Colon (tissue), 2 donors: ENCODE measurements at regions not wholly inside any gene's neighbourhood (a gene's known extent, or its start where the extent isn't known, plus 50 kb on each side); places are given as distances from the start of the nearest gene placed in this dataset.

ENCODE experiments used
- FAIRE-seq: peaks from 2 replicates; lab custom pipeline; 2012; peaks lifted over from hg19 to GRCh38; lab: Jason Lieb, UNC
- donor health status: control.
- donor health status: control.

- FAIRE-seq: no peak
These were observed 75.0 kb upstream of the RBBP8 start for GRCh38 chr18:22858121-22858520.

GRCh38 chr18:22860807-22861206 is 72.3 kb upstream of the RBBP8 start:
- no peak for FAIRE-seq

- no peak for FAIRE-seq
These were observed 67.6 kb upstream of the RBBP8 start for GRCh38 chr18:22865354-22866116.

- FAIRE-seq: no peak
These were observed 64.3 kb upstream of the RBBP8 start for GRCh38 chr18:22868831-22869230.

- no peak for FAIRE-seq
These were observed 61.2 kb upstream of the RBBP8 start for GRCh38 chr18:22871809-22872525.

GRCh38 chr18:22872900-22873537 is 60.1 kb upstream of the RBBP8 start:
- FAIRE-seq: no peak

GRCh38 chr18:22879293-22879692 is 53.8 kb upstream of the RBBP8 start:
- no peak for FAIRE-seq

GRCh38 chr18:22882084-22882483 is 51.0 kb upstream of the RBBP8 start:
- FAIRE-seq: no peak

- no peak for FAIRE-seq
These were observed 49.9 kb upstream of the RBBP8 start for GRCh38 chr18:22883179-22883578.
